Glomerular endothelial cell (primary cell): ENCODE measurements at regions not wholly inside any gene's neighbourhood (a gene's known extent, or its start where the extent isn't known, plus 50 kb on each side); places are given as distances from the start of the nearest gene placed in this dataset.

Source experiments
- DNase-seq: peaks from one replicate; pipeline ENCODE4 v3.0.0-alpha.2; 2011; ENCODE audit warnings: low read depth, low spot score; ENCODE audit errors: extremely low read depth

GRCh38 chr5:82622205-82622604, 344.1 kb upstream of the RPS23 start:
- no peak for DNase-seq

- DNase-seq = no peak
Observed at GRCh38 chr5:82620957-82621600, 342.9 kb upstream of the RPS23 start.

GRCh38 chr5:82619097-82619496, 340.9 kb upstream of the RPS23 start:
- no peak for DNase-seq

GRCh38 chr5:82614706-82615105, 336.6 kb upstream of the RPS23 start:
- DNase-seq = no peak

GRCh38 chr5:82613891-82614290, 335.7 kb upstream of the RPS23 start:
- DNase-seq = no peak

- no peak for DNase-seq
Observed at GRCh38 chr5:82610686-82611085, 332.5 kb upstream of the RPS23 start.

- no peak for DNase-seq
Observed at GRCh38 chr5:82605441-82605973, 327.4 kb upstream of the RPS23 start.

- no peak for DNase-seq
Observed at GRCh38 chr5:82603033-82603987, 325.2 kb upstream of the RPS23 start.

- DNase-seq = no peak
Observed at GRCh38 chr5:82601861-82602260, 323.7 kb upstream of the RPS23 start.

GRCh38 chr5:82601077-82601476, 322.9 kb upstream of the RPS23 start:
- no peak for DNase-seq

- DNase-seq = no peak
Observed at GRCh38 chr5:82599692-82600091, 321.5 kb upstream of the RPS23 start.

- DNase-seq = no peak
Observed at GRCh38 chr5:82599030-82599429, 320.9 kb upstream of the RPS23 start.

GRCh38 chr5:82597437-82597836, 319.3 kb upstream of the RPS23 start:
- DNase-seq = no peak

GRCh38 chr5:82596451-82596850, 318.3 kb upstream of the RPS23 start:
- no peak for DNase-seq

GRCh38 chr5:82595113-82595512, 317.0 kb upstream of the RPS23 start:
- DNase-seq = no peak

- DNase-seq = no peak
Observed at GRCh38 chr5:82594097-82594496, 315.9 kb upstream of the RPS23 start.

GRCh38 chr5:82593481-82593880, 315.3 kb upstream of the RPS23 start:
- DNase-seq = no peak

- no peak for DNase-seq
Observed at GRCh38 chr5:82591021-82591515, 312.9 kb upstream of the RPS23 start.

GRCh38 chr5:82590112-82590511, 312.0 kb upstream of the RPS23 start:
- no peak for DNase-seq

GRCh38 chr5:82586661-82587310, 308.6 kb upstream of the RPS23 start:
- no peak for DNase-seq

- no peak for DNase-seq
Observed at GRCh38 chr5:82586181-82586580, 308.0 kb upstream of the RPS23 start.
